Amygdala (tissue), 56 donors: ENCODE measurements at regions not wholly inside any gene's neighbourhood (a gene's known extent, or its start where the extent isn't known, plus 50 kb on each side); places are given as distances from the start of the nearest gene placed in this dataset.

Experiments used
- DNase-seq, 56 donors: peaks; one replicate each; lab custom pipeline; 2025; lab: John Stamatoyannopoulos, UW

DNA sequence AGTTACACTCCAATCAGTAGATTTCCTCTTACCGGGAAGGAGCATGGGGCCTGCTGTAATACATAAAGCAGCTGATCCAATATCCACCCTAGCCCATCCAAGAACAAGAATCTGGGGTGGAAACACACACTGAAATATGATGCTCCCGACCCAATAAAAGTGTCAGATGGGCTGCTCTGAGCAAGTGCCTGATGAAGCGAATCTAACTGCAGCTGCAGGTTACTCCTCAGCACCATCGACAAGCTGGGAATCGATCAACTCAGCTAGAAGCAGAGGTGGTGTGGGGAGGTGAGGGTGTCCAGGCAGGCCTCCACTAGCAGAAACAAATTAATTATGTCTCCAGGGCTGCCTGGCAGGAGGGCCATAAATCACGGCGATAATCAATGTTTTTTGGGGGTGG lies 64.0 kb upstream of the WSCD2 start:
- DNase-seq, result no peak

DNA sequence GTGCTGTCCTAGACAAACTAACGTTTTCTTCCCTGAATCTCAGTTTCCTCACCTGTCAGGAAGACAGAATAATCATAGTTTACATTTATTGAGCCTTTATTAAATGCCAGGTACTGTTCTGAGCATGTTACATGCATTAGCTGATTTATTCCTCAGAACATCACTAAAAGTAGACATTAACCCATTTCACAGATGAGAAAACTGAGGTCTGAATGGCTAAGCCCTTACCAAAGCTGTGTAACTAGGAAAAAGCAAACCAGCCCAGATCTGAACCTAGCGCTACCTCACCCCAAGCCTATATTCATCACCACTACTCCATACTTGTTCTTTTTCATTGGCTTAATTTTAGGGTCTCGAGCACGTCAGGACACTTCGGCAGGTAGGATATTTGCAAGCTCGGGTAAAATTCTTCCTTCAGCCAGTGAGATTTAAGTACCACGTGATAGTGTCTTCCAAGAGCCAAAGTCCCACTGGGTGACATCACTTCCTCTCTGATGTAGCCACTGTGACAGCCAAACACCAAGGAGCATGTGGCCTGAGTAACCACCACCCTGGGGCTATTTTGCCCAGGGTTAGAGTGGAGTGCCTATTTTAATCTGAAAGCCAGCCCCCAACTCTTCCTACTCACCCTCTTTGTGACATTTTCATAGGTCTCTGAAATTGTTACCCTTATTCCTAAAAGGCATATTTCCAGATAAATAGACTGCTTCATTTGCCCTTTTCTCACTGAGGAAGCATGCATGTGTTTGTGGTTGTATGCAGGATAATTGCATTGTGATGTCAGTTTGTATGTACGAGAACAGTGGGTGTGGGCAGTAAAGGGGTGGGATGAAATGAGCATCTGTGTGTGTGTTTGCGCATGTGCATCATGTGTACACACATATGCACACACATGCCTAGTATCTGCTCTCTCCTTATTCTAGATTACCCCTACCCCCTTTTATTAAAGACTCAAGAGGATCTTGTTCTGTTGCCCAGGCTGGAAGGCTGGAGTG lies 62.2 kb upstream of the WSCD2 start:
- no peak for DNase-seq

- DNase-seq, result no peak
These were observed 59.4 kb upstream of the WSCD2 start for GRCh38 chr12:108069651-108070165.

DNA sequence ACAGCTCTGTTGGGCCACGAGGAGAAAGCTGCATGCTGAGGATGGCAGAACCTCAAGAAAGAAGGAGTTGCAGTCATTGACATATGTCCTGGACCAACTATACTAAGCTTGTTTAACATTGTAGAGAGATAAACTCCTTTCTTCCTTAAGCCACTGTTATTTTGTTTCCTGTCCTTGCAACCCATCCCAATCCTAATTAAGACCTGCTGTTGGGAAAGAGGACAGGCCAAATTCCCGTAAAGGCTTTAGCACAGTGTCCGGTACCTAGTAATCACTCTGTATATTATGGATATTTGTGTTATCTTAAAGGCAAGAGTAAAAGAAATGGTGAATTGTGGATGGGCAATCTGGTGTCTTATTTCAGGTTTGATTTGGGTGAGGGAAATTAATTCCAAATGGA lies 53.5 kb upstream of the WSCD2 start:
- no peak for DNase-seq

GRCh38 chr12:108076556-108076955 lies 52.5 kb upstream of the WSCD2 start:
- DNase-seq, result peak in 1 of 56 donors; percentile 0

DNA sequence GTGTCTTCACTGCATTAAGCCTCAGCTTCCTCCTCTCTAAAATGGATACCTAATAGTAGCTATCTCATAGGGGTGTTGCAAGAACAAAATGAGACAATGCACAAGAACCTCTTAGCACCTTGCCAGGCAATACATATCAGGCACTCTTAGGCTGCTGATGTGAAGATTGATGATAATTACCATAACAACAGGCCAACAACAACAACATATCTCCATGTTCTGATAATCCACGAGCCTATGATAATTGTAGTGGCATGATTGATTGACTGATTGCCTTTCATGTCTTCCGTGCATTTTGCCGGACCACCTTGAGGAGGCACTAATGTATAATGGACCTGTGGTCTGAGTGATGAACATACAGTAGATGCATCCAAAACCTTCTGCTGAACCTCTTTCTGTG lies 50.7 kb upstream of the WSCD2 start:
- no peak for DNase-seq
